Choroid plexus epithelial cell (primary cell): ENCODE measurements at regions not wholly inside any gene's neighbourhood (a gene's known extent, or its start where the extent isn't known, plus 50 kb on each side); places are given as distances from the start of the nearest gene placed in this dataset.

Experiments used
- DNase-seq: peaks from one replicate; pipeline ENCODE4 v3.0.0-alpha.2; 2010; ENCODE audit warnings: low read depth
- H3K4me3 ChIP-seq: 2 replicates; pipeline ENCODE4 v1.5.1; 2011; ENCODE audit warnings: low read depth, mild to moderate bottlenecking, control low read depth, low read length, moderate library complexity
- CTCF ChIP-seq: conservative IDR thresholded peaks from 2 replicates; pipeline ENCODE4 v1.5.1; 2011; ENCODE audit warnings: low read depth, mild to moderate bottlenecking, control low read depth, inconsistent platforms, low read length, moderate library complexity

GRCh38 chr11:109867784-109868183, 225.4 kb upstream of the ZC3H12C start:
- TF ChIP-seq CTCF = no peak
- H3K4me3 ChIP-seq = no peak overlapping the region
- DNase-seq = no peak

DNA sequence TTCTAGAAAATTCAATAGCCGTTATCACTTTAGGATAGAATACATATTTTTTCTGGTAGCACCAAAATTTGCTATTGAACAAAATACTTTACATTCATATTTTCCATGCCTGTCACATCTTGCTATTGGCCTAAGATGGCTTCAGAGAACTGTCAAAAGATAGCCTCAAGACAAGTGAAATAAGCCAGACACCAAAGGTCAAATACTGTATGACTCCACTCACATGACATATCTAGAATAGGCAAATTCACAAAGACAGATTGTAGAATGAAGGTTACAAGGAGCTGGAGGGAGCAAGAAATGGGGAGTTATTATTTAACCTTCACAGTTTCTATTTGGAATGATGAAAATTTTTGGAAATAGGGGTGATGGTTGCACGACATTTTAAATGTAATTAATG, 223.7 kb upstream of the ZC3H12C start:
- no peak for DNase-seq
- TF ChIP-seq CTCF = no peak
- no peak overlapping the region for H3K4me3 ChIP-seq

DNA sequence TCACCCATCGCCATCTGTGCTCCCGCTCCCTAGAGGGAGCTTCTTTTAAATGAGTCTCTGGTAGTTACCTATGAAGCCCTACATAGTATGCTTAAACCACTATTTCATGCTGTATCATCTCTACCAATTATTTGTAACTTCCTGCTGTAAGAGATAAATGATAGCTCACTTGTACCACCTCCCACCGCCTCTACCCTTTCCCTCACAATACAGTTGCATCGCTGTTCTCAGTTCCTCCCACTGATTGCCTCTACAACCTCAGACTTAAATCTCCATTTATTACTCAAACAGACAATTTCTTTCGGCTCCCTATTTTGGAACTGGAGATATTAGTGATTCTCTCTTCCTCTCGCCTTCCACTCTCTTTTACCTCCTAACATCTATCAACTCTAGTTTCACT, 222.9 kb upstream of the ZC3H12C start:
- no peak overlapping the region for H3K4me3 ChIP-seq
- DNase-seq = no peak
- TF ChIP-seq CTCF = no peak

DNA sequence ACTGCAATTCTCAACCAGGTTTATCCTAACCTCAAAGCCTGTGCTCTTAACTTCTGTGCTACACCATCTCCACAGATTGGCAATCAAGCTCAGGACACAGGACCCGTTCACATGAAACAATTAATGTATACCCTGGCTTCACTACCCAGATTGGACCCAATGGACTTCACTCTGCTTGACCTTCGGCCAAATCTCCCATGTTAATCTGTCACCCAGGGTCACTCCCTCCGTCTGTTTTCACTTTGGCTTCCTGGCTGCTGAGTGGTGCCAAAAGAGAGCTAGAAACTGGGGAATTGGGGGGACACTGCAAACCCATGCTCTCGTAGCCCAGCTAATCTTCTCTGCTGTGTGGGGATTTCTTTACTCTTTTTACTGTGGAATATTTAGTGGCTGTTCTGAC, 216.1 kb upstream of the ZC3H12C start:
- H3K4me3 ChIP-seq = no peak overlapping the region
- no peak for TF ChIP-seq CTCF
- no peak for DNase-seq

DNA sequence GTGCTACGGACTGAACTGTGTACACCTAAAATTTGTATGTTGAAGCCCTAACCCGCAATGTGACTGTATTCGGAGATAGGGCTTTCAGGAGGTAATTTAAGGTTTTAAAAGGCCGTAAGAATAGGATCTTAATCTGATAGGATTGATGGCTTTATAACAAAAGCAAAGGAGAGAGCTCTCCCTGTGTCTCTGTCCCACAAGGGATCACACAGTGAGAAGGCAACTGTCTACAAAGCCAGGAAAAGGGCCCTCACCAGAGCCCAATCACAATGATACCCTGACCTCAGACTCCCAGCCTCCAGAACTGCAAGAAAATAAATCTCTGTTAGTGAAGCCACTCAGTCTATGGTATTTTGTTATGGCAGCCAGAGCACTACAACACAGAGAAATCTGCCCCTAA, 208.7 kb upstream of the ZC3H12C start:
- no peak for TF ChIP-seq CTCF
- no peak for DNase-seq
- H3K4me3 ChIP-seq = no peak overlapping the region

- no peak for TF ChIP-seq CTCF
- no peak for DNase-seq
- no peak overlapping the region for H3K4me3 ChIP-seq
These were observed 208.2 kb upstream of the ZC3H12C start for GRCh38 chr11:109885006-109885405.

GRCh38 chr11:109892321-109892794, 200.8 kb upstream of the ZC3H12C start:
- TF ChIP-seq CTCF = no peak
- H3K4me3 ChIP-seq = no peak overlapping the region
- DNase-seq = peak; percentile 6
